ENCODE measurements at regions not wholly inside any gene's neighbourhood (a gene's known extent, or its start where the extent isn't known, plus 50 kb on each side); places are given as distances from the start of the nearest gene placed in this dataset.

GRCh38 chr12:59322473-59322872, 273.4 kb upstream of the SLC16A7 start:
- TF ChIP-seq CTCF (conservative IDR thresholded peaks at IDR 0.05 in 1 of 2, IDR thresholded peaks at IDR 0.05 in 1 of 2; ENCODE audit: low read depth in 1 of 2, low read length in 2 of 2) (no peak), EZH2 (IDR thresholded peaks at IDR 0.05; ENCODE audit: low read length, missing control alignments) (no peak)
